Stimulated activated naive B cell treated with anti-CD40 and anti-IgM and Interleukin-4, amounts not matched to agents 10 μg/mL and 1 μg/mL and 100 μg/mL, for 72 hours (primary cell): ENCODE measurements at regions not wholly inside any gene's neighbourhood (a gene's known extent, or its start where the extent isn't known, plus 50 kb on each side); places are given as distances from the start of the nearest gene placed in this dataset.
"Not testable (repeated sequence)": the region's sequence is repeated elsewhere in the genome, so short reads cannot be mapped to it uniquely, and the experiment has no call there.

Experiments used
- ATAC-seq, 2 donors: fragments of 150-1000 bp; cut with Tn5 transposase; replicated peaks; 2 replicates each; pipeline ENCODE4 v1.10.0; 2021; ENCODE audit warnings: moderate library complexity in 1 of 2
- DNase-seq: peaks from one replicate; pipeline ENCODE4 v3.0.0; 2021
- H3K27ac Mint-ChIP-seq: one replicate; pipeline ENCODE4 v1.8.0; 2022; ENCODE audit warnings: mild to moderate bottlenecking, mixed read lengths
- H3K27me3 Mint-ChIP-seq, 2 donors: one replicate each; pipeline ENCODE4 v1.8.0; 2022; ENCODE audit warnings: mixed read lengths in 2 of 2
- H3K36me3 Mint-ChIP-seq, 2 donors: one replicate each; pipeline ENCODE4 v1.8.0; 2022; ENCODE audit warnings: mixed read lengths in 2 of 2, mild to moderate bottlenecking in 1 of 2
- H3K4me1 Mint-ChIP-seq, 2 donors: one replicate each; pipeline ENCODE4 v1.8.0; 2022; ENCODE audit warnings: mixed read lengths in 2 of 2, mild to moderate bottlenecking in 1 of 2
- H3K4me3 Mint-ChIP-seq, 2 donors: one replicate each; pipeline ENCODE4 v1.8.0; 2022; ENCODE audit warnings: mild to moderate bottlenecking in 2 of 2, mixed read lengths in 2 of 2, moderate library complexity in 1 of 2
- H3K9me3 Mint-ChIP-seq, 2 donors: one replicate each; pipeline ENCODE4 v1.8.0; 2022; ENCODE audit warnings: mixed read lengths in 2 of 2, mild to moderate bottlenecking in 1 of 2

- H3K4me3 Mint-ChIP-seq, H3K27ac Mint-ChIP-seq, H3K36me3 Mint-ChIP-seq, H3K4me1 Mint-ChIP-seq, ATAC-seq, DNase-seq, H3K27me3 Mint-ChIP-seq: not testable (repeated sequence)
- H3K9me3 Mint-ChIP-seq = peaks cover 6 to 14% of the 10 kb centered on the region in 2 donors
These were observed 72.7 kb upstream of the GNG12 start for GRCh38 chr1:67906015-67906414.

DNA sequence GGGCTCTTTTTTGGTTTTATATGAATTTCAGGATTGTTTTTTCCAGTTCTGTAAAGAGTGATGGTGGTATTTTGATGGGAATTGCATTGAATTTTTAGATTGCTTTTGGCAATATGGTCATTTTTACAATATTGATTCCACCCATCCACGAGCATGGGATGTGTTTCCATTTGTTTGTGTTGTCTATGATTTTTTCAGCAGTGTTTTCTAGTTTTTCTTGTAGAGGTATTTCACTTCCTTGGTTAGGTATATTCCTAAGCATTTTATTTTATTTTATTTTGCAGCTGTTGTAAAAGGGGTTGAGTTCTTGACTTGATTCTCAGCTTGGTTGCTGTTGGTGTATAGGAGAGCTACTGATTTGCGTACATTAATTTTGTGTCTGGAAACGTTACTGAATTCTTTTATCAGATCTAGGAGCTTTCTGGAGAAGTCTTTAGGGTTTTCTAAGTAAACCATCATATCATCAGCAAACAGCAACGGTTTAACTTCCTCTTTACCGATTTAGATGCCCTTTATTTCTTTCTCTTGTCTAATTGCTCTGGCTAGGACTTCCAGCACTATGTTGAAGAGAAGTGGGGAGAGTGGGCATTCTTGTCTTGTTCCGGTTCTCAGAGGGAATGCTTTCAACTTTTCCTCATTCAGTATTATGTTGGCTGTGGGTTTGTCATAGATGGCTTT is 69.4 kb upstream of the GNG12 start:
- not testable (repeated sequence) for DNase-seq, ATAC-seq, H3K27me3 Mint-ChIP-seq, H3K4me3 Mint-ChIP-seq, H3K27ac Mint-ChIP-seq, H3K4me1 Mint-ChIP-seq, H3K36me3 Mint-ChIP-seq
- H3K9me3 Mint-ChIP-seq = peaks cover 6 to 21% of the 10 kb centered on the region in 2 donors

DNA sequence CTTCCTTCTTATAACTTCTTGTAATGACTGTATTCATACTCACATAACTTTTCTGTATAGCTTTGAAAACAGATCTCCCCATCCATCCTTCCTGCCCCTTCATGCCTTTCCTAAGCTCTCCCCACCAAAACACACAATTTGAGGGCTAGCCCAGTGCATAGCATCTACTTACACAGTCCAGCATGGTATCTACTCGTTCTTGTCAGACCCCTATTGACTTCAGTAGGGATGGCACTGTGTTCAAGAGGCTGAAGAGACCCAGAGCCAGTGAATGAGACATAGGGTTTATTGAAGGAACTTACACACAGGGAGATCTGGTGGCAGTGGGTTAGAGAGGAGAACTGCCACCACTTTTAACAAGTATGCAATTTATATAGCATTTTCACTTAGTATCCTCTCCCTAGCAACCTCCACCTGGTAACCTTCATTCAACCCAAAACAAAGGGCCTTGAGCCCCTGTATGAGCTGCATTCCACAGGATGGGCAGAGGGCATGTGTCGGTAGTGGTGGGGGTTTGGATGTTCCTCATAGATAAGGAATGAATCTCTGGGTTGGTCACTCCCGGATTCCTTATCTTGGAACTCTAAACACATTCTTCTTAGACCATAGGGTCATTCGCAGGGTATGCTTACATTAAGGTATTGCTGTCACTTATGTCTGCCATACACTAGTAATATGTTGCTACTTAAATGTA is 64.9 kb upstream of the GNG12 start:
- DNase-seq (no peak), ATAC-seq (no peak)
- no peaks in the 10 kb centered on the region for H3K36me3 Mint-ChIP-seq
- H3K27ac Mint-ChIP-seq = no peak overlapping the region
- H3K27me3 Mint-ChIP-seq = peaks cover 0 to 11% of the 10 kb centered on the region in 2 donors
- H3K9me3 Mint-ChIP-seq = peaks cover 0 to 16% of the 10 kb centered on the region in 2 donors
- no peak overlapping the region for H3K4me3 Mint-ChIP-seq
- H3K4me1 Mint-ChIP-seq = no peaks in the 10 kb centered on the region

- H3K9me3 Mint-ChIP-seq = peaks cover 0 to 11% of the 10 kb centered on the region in 2 donors
- no peaks in the 10 kb centered on the region for H3K4me1 Mint-ChIP-seq
- ATAC-seq = no peak
- DNase-seq = no peak
- no peak overlapping the region for H3K4me3 Mint-ChIP-seq
- no peaks in the 10 kb centered on the region for H3K36me3 Mint-ChIP-seq
- H3K27me3 Mint-ChIP-seq = peaks cover 0 to 11% of the 10 kb centered on the region in 2 donors
- no peak overlapping the region for H3K27ac Mint-ChIP-seq
These were observed 64.1 kb upstream of the GNG12 start for GRCh38 chr1:67897270-67897949.

DNA sequence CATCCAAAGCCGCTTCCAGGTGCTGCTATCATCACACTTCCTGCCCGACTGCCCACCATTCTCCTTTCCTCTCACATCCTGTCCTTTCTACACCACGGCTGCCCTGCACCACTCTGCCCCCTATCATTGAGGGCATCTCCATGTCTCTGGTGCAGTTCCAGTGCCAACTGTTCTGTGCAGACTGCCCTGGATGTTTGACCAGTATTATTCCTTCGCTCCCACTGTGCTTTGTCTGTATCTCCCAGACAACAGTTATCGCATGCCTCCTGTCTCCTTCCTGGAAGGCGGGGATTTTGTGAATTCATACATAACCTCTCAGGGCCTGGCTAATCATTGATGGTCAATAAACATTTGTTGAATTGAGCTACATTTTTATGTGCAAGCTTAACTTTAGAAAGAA is 63.6 kb upstream of the GNG12 start:
- Mint-ChIP-seq H3K4me1 (no peaks in the 10 kb centered on the region), H3K9me3 (peaks cover 0 to 7% of the 10 kb centered on the region in 2 donors), H3K4me3 (no peak overlapping the region), H3K36me3 (no peaks in the 10 kb centered on the region), H3K27me3 (peaks cover 0 to 11% of the 10 kb centered on the region in 2 donors), H3K27ac (no peak overlapping the region)
- no peak for ATAC-seq
- DNase-seq = no peak

DNA sequence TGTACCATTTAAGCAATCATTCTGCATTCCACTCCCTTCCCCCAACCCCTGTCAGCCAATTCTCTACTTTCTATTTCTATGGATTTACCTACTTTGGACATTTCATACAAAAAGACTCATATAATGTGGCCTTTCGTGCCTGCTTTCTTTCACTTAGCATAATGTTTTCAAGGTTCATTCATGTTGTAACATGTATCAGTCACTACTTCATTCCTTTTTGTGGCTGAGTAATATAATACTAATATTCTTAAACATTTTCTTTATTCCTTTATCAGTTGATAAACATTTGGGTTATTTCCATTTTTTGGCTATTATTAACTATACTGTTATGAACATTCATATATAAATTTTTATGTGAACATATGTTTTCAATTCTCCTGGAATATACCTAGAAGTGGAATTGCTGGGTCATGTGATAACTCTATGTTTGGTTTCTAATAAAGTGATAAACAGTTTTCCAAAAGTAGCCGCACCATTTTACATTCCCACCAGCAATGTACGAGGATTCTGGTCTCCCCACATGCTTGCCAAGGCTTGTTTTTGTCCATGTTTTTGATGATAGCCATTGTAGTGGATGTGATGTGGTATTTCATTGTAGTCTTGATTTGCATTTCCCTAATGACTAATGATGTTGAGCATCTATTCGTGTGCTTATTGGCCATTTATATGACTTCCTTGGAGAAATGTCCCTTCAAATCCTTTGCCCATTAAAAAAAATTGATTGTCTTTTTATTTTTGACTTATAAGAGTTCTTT is 61.9 kb upstream of the GNG12 start:
- DNase-seq (no peak), ATAC-seq (no peak)
- no peaks in the 10 kb centered on the region for H3K36me3 Mint-ChIP-seq
- H3K4me1 Mint-ChIP-seq = no peaks in the 10 kb centered on the region
- H3K27ac Mint-ChIP-seq = no peak overlapping the region
- H3K9me3 Mint-ChIP-seq = peaks cover 0 to 7% of the 10 kb centered on the region in 2 donors
- peaks cover 0 to 11% of the 10 kb centered on the region in 2 donors for H3K27me3 Mint-ChIP-seq
- H3K4me3 Mint-ChIP-seq = no peak overlapping the region

GRCh38 chr1:67893126-67893495 is 59.8 kb upstream of the GNG12 start:
- no peaks in the 10 kb centered on the region for H3K36me3 Mint-ChIP-seq
- no peak overlapping the region for H3K27ac Mint-ChIP-seq
- no peak for ATAC-seq
- H3K4me3 Mint-ChIP-seq = no peak overlapping the region
- no peaks in the 10 kb centered on the region for H3K9me3 Mint-ChIP-seq
- no peak for DNase-seq
- H3K4me1 Mint-ChIP-seq = peaks cover 2 to 5% of the 10 kb centered on the region in 2 donors
- H3K27me3 Mint-ChIP-seq = peaks cover 0 to 11% of the 10 kb centered on the region in 2 donors

- Mint-ChIP-seq H3K36me3 (no peaks in the 10 kb centered on the region), H3K4me3 (no peak overlapping the region), H3K27me3 (peaks cover 0 to 11% of the 10 kb centered on the region in 2 donors), H3K4me1 (peaks cover 2 to 5% of the 10 kb centered on the region in 2 donors), H3K9me3 (no peaks in the 10 kb centered on the region), H3K27ac (no peak overlapping the region)
- DNase-seq (no peak), ATAC-seq (no peak)
These were observed 59.3 kb upstream of the GNG12 start for GRCh38 chr1:67892476-67893125.

GRCh38 chr1:67890857-67891256 is 57.6 kb upstream of the GNG12 start:
- no peak overlapping the region for H3K4me3 Mint-ChIP-seq
- H3K27ac Mint-ChIP-seq = no peak overlapping the region
- no peak for DNase-seq
- no peaks in the 10 kb centered on the region for H3K36me3 Mint-ChIP-seq
- ATAC-seq = no peak
- peaks cover 0 to 2% of the 10 kb centered on the region in 2 donors for H3K27me3 Mint-ChIP-seq
- H3K4me1 Mint-ChIP-seq = peaks cover 2 to 5% of the 10 kb centered on the region in 2 donors
- H3K9me3 Mint-ChIP-seq = no peaks in the 10 kb centered on the region

GRCh38 chr1:67889953-67890567 is 56.8 kb upstream of the GNG12 start:
- Mint-ChIP-seq H3K9me3 (no peaks in the 10 kb centered on the region), H3K4me1 (peaks cover 2 to 5% of the 10 kb centered on the region in 2 donors), H3K27me3 (peaks cover 0 to 3% of the 10 kb centered on the region in 2 donors), H3K27ac (no peak overlapping the region), H3K36me3 (no peaks in the 10 kb centered on the region), H3K4me3 (no peak overlapping the region)
- peak in 1 of 2 donors; percentile 34 for ATAC-seq
- no peak for DNase-seq

DNA sequence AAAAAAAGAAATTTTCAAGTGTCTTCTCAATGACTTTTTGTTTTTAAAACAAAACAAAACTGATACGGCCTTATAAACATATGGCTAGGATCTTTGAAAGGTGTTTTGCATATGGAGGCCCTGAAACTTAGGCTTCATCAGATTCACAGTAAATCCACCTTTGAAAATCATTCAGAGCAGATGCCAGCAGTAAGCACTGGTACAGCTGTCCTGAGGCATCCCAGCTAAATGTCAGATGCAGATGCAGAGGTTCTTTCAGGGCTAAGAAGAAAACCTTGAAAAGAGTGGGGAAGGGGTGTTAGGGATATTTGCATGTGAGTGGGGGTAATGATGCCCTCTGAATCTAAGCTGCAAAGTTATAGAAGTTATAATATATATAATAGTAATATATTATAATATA is 56.2 kb upstream of the GNG12 start:
- ATAC-seq = no peak
- Mint-ChIP-seq H3K27me3 (peaks cover 0 to 3% of the 10 kb centered on the region in 2 donors), H3K27ac (no peak overlapping the region)

DNA sequence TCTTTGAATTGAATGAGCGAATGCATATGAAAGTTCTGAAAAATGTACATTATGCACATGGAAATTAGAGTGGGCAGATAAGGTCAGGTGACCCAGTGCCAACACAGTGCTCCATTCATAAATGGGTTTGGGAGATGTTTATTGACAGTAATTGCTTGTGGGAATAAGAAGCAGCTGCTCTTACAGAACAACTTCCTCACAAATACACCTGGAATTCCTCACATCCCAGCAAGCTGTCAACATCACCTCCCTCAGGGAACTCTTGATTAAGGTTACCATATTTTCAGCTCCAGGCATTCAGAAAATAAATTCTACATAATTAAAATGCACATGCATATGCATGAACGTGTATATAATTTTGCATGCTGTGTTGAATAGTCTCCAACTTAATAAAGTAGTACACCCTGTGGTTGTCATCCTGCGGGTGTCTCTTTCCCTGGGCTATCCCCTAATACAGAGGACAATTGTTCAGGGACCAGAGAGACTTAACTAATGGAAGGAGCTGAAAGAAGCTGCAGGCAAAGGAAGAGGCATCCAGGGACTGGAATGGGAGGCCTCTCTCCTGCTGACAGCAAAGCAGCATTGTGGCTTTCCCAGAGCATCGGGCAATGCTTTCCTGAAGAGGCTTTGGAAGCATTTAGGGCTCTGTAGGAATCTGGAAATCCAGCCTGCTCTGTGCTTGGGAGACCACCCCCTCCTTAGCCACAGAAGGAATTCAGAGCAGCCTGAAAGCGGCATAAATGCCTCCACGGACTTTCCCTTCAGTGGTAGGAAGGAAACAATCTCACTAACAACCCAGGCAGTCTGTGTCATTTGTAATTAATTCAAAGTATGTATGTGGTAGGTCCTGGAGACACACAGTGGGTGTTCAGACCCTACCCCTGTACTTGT is 55.2 kb upstream of the GNG12 start:
- no peaks in the 10 kb centered on the region for H3K9me3 Mint-ChIP-seq
- ATAC-seq (no peak), DNase-seq (no peak)
- H3K27me3 Mint-ChIP-seq = peaks cover 0 to 3% of the 10 kb centered on the region in 2 donors
- H3K27ac Mint-ChIP-seq = no peak overlapping the region
- H3K36me3 Mint-ChIP-seq = no peaks in the 10 kb centered on the region
- no peak overlapping the region for H3K4me3 Mint-ChIP-seq
- peaks cover 2 to 5% of the 10 kb centered on the region in 2 donors for H3K4me1 Mint-ChIP-seq

More for the DNA sequence above, 56.2 kb upstream of the GNG12 start:
- Mint-ChIP-seq H3K36me3 (no peaks in the 10 kb centered on the region), H3K4me1 (peaks cover 2 to 5% of the 10 kb centered on the region in 2 donors), H3K9me3 (no peaks in the 10 kb centered on the region), H3K4me3 (no peak overlapping the region)
- DNase-seq = no peak

GRCh38 chr1:67887146-67887545 is 53.9 kb upstream of the GNG12 start:
- Mint-ChIP-seq H3K9me3 (no peaks in the 10 kb centered on the region), H3K4me1 (peaks cover 2 to 5% of the 10 kb centered on the region in 2 donors), H3K4me3 (no peak overlapping the region), H3K27ac (no peak overlapping the region), H3K27me3 (peaks cover 0 to 3% of the 10 kb centered on the region in 2 donors), H3K36me3 (no peaks in the 10 kb centered on the region)
- ATAC-seq = no peak
- no peak for DNase-seq
